GM19463 (cell line): ENCODE measurements at regions not wholly inside any gene's neighbourhood (a gene's known extent, or its start where the extent isn't known, plus 50 kb on each side); places are given as distances from the start of the nearest gene placed in this dataset.

ENCODE experiments used
- ATAC-seq: cut with Tn5 transposase; IDR thresholded peaks from one replicate; pipeline ENCODE4 v1.9.1; 2021; ENCODE audit warnings: mild to moderate bottlenecking, moderate library complexity; ENCODE audit not compliant: unreplicated experiment

DNA sequence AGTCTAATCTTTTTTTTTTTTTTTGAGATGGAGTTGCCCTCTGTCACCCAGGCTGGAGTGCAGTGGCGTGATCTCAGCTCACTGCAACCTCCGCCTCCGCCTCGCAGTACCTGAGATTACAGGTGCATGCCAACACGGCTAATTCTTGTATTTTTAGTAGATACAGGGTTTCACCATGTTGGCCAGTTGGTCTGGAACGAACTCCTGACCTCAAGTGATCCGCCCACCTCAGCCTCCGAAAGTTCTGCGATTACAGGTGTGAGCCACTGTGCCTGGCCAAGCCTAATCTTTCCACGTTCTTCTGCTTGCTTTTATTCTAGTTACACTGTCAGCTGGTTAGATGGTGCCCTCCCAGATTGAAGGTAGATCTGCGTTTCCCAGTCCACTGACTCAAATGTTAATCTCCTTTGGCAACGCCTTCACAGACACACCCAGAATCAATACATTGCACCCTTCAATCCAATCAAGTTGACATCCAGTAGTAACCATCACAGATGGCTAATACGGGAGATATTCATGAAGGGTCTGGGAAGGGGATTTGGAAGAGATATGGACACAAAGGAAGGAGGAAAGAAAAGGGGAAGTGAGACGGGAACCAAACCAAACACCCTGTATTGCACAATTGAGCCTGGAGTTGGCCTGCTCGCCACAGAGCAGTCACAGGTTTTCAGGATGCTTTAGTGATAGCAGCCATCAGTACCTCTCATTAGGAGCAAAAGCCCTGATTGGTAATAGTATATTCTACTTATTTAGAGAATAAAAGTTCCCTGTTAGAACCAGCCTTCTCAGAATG is 229.8 kb downstream of the PIK3C3 start:
- no peak for ATAC-seq

DNA sequence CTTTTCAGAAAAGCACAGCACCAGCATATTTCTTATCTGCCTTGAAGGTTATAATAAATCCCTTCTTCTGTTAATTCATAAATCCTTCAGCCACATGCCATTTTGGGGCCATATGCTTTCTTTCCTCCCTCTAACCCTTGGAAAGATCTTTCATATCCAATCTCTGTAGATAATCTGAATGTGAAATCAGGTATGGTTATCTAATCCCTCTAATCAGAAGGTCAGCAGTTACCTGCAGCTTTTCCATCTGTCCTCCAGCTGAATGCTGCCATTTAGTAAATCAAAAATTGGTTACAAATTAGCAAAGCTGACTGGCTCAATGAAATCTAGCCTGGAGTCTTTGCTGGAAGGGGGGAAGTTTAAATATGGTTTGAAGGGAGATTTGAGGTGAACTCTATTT is 230.5 kb downstream of the PIK3C3 start:
- ATAC-seq, result no peak

DNA sequence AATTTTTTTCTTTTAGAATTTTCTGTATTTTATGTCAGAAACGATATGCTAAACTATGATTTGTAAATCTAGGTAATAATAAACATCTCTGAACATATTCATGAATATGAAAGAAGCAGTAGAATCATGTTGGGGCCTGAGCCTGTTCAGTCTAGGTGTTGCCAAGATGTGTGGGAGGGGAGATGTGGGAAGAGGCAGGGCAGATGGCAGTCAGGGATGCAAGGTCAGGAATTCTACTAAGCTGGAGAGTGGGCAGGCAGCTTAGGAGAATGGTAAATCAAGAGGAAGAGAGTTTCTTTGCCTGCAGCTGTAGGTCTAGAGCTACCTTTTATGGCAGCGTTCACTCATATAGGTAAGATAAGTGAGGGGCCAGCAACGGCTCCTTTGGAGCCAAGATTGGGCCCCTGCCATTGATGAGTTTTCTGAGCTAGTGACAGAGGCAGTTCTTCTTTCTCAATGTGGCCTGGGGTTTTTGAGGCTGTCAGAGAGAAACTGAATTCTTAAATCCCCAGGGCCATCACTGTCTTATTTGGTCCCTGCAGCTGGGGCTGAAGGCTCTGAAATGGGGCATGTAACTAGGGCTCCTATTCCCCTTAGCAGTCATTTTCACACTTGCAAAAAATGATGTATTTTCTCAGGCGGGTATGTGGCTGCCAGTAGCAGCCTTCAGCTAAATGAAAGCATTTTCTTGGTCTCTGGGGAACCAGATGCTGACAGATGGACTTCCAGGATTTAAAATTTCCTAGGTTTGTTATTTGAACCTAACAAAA is 232.8 kb downstream of the PIK3C3 start:
- ATAC-seq, result peak; percentile 81

DNA sequence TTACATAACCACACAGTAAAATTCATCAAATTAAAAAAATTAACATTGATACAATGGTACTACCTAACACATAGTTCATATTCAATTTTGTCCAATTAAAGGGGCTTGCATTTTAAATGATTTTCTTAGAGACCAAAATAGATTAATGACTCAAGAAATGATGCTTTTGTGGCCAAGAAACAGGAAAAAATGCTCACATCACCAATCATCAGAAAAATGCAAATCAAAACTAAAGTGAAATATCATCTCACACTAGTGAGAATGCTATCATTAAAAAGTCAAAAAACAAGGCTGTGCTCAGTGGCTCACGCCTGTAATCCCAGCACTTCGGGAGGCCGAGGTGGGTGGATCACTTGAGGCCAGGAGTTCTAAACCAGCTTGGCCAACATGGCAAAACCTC is 235.6 kb downstream of the PIK3C3 start:
- ATAC-seq, result no peak

DNA sequence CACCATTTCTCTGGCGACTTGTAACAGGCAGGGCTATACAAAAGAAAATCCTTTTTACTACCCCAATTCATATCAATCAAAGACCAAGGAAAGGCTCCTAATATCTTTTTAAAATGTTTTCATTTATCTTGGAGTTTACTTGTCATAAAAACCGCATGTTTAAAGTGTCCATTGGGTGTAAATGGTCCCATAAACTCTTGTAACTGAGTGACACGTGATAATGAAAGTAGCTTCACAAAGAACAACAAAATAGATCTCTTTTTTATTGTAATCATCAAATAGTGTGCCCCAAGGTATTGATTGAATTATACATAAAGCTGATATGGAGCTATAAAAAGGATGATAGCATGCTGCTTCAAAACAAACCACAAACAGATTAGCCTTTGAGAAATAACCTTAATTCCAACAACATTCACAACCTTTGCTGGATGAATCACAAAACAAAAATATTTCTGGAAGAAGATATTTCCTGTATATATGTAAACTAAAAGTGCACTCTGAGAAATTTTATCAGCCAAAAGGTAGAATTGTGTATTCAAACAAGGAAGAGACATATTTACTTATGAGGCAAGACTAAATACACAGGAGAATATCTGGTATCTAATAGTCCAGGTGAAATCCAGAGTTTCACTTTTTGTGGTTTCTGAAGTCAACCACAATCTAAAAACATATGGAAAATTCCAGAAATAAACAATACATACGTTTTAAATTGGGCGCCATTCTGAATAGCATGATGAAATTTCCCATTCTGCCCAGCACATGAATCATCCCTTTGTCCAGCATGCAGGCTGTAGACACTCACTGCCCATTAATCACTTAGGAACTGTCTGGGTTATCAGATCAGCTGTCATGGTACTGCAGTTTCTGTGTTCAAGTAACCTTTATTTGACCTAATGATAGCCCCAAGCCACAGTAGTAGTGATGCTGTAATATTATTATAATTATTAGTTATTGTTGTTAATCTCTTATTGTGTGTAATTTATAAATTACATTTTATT is 237.5 kb downstream of the PIK3C3 start:
- no peak for ATAC-seq

DNA sequence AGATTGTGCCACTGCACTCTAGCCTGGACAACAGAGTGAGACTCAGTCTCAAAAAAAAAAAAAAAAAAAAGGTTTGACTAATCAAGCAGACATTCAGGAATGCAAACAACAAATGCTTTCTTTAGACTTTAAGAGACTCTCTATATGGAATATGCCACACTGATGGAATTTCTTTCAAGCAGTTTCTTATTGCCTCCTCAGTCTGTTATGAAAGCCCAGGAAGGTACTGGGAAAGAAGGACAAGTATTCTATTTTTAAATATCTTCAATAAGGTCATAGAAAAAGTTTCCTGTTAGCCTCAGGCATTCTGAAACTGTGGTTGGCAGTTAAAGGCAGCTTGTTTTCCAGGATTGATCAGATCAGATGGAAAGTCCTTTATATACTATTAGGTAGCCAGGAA is 241.6 kb downstream of the PIK3C3 start:
- ATAC-seq, result no peak

DNA sequence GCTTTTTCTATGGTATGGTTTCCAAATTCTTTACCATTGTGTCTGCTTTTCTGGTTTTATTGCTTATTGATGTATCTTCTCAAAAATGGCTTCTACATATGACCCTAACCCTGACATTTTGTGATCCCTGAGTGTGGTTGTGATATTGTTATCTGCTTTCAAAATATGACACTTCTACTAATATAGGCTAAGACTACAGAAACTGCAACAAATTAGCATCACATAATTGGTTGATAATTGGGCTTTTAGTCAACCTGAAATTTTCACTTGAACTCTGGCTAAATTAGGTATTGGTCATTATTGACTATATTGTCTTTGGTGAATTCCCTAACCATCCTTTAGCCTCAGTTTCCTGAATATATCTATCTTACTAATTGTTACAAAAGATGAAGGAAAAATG is 246.1 kb downstream of the PIK3C3 start:
- ATAC-seq, result no peak

DNA sequence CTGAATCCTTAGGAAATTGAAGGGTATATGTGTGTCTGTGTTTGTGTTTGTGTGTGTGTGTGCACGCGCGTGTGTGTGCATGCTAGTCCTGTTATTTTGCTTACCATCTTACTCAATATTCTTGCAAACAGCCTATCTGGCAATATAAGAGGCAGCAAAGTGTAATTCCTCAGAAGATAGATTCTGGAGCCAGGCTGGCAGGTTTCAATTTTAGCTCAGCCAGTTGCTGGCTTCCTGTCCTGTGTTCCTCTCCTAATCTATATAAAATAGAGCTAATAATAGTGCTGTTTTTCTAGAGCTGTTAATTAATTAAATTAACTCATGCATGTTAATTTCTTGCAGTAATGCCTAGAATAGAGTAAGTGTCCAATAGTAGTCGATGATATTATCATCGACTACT is 256.2 kb downstream of the PIK3C3 start:
- no peak for ATAC-seq

DNA sequence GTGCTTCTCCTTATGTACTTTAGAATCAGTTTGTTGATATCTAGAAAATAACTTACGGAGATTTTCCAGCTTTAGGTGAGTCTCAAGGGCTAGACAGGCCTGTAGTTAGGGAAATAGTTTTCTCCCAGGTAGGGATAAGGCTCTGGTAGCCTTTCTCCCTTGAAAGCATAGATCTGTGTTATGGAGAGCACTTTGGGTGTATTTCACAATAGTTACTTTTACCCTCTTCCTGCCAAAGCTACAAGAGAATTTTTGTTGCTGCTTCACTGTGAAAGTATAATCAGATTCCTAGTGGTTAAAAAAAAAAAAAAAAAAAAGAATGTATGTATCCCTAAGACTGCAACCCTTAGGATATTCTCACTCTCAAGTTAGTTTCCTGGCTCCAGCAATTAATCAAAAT is 267.5 kb downstream of the PIK3C3 start:
- no peak for ATAC-seq

DNA sequence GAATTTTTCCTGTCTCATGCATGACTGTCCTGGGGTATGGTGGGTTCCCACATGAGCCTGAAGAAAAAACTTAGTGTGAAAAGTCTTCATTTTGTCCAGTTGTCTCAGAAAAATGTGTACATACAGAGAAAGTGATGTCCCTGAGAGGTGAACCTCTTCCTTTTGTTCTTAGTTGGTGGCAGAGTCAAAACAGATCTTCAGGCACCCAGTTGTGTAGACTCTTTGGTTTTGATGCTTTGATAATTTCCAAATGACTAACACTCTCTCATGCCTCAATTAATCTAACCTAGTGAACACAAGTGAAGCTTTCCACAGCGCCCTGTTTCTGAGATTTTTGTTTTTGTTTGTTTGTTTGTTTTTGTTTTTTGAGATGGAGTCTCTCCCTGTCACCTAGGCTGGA is 273.5 kb downstream of the PIK3C3 start:
- peak; percentile 24 for ATAC-seq

DNA sequence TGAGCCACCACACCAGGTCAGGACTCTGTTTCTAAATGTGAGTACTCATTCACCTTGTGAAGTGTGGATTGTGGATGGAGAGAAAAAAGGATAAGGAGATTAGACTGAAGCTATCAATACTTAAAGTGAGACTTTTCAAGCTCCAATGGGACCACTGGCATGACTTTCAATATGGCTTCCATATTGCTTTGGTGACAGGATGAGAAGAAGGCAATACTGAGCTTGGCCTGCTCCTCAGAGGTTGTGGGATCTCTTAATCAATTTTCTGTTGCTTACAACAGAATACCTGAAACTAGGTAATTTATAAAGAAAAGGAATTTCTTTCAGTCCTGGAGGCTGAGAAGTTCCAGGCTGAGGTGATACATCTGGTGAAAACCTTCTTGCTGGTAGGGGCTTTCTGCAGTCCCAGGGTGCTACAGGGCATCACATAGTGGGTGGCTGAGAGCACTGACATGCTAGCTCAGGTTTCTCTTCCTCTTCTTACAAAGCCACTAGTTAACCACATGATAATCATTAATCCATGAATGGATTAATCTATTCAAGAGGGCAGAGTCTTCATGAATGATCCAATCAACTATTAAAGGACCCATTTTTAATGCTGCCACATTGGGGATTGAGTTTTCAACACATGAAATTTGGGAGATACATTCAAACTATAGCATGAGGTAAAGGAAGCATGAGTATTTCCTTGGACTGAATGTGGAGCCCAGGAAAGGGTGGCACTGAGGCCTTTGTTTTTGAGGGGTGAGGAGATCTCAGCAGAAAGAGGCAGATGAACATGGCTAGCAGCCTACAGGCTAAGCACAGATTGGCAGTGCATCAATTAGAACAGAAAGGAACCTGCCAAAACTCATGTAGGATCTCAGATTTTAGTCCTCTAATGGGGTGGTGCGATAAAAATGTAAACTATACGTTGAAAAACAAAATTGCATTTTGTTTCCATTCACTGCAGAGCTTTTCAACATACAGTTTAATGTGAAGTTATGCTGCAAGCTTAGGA is 274.5 kb downstream of the PIK3C3 start:
- ATAC-seq, result peak; percentile 99

DNA sequence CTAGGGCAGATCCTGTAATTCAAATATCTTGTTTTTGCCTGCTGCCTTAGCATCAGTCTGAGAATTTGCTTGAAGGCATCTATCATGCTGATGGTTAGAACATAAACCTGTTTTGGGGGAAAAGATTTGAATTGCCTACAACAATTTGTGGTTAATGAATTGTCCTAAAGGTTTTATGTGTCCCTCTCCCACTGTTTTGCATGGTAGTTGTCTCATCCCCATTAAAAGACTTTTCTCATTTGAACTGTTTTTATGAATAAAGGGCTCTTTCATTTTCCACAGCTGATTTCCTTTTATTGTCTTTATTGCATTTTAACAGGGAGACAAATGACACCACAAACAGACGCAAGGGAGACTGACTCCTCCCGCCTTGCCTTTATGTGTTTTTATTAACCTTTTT is 275.6 kb downstream of the PIK3C3 start:
- ATAC-seq, result no peak

DNA sequence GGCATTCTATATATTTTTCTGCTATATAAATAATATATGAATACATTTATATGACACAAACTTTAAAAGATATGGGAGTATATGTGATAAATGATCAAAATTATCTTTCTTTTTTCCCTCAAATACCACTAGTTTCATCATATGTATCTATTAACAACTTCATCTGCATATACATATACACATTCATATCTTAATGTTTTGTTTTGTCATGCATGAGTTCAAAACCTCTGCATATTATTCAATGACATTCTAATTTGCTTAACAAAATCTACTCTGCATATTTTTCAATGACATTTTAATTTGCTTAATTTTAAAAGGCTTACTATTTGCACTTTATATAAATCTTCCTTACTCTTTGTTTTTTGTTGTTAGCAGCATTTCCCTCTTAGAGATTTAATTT is 276.2 kb downstream of the PIK3C3 start:
- ATAC-seq, result no peak

DNA sequence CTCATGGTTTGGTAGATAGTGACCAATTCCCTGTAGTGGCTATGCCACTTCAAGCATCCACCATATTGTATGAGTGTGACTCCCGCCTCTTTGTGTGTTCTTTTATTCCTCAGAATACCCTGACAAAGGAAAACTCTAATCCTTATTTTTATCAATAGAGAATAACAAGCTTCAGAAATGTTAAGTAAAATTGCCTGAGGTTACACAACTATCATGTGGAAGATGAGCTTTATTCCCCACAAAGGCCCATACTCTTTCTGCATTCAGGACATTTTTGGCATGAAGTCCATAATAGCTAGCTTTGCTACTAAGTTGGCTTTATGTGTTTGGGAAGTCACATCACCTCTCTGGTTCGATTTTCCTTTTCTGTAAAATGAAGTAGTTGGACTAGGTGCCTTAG is 276.8 kb downstream of the PIK3C3 start:
- ATAC-seq, result no peak

DNA sequence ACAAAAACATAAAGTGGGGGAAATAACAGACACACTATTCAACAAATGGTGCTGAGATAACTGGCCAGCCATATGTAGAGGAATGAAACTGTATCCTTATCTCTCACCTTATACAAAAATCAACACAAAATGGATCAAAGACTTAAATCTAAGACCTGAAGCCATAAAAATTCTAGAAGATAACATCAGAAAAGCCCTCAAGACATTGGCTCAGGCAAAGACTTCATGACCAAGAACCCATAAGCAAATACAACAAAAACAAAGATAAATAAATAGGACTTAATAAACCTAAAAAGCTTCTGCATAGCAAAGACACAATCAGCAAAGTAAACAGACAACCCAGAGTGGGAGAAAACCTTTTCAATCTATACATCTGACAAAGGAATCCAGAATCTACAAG is 278.9 kb downstream of the PIK3C3 start:
- no peak for ATAC-seq

DNA sequence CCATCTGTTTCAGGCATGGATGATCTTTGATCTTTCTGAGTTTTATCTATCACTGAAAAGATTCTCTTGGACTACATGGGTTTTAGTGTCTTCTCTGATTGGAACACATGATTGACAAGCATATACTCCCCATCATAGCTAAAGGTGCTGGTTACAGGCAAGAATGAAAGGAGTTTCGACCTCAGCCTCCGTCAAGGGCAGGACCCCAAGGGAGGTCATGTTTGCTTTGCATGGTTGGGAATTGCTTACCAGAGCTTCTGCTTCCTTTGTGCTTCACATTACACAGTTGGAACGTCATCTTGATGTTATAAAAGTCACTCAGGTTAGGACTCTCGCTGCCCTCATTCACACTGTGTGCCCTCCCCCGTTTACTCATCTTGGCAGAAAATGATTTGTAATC is 287.7 kb downstream of the PIK3C3 start:
- no peak for ATAC-seq

DNA sequence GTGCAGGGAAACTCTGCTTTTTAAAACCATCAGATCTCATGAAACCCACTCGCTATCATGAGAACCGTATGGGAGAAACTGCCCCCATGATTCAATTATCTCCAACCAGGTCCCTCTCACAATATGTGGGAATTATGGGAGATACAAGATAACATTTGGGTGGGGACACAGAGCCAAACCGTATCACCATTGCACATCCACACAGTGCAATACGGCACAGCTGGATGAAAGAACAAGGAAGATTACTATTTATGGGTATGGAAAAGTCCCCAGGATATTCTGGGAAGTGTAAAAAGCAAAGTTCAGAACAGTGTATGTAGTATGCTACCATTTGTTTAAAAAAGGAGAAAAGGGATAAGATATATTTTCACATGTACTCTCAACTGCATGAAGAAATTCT is 290.1 kb downstream of the PIK3C3 start:
- no peak for ATAC-seq

DNA sequence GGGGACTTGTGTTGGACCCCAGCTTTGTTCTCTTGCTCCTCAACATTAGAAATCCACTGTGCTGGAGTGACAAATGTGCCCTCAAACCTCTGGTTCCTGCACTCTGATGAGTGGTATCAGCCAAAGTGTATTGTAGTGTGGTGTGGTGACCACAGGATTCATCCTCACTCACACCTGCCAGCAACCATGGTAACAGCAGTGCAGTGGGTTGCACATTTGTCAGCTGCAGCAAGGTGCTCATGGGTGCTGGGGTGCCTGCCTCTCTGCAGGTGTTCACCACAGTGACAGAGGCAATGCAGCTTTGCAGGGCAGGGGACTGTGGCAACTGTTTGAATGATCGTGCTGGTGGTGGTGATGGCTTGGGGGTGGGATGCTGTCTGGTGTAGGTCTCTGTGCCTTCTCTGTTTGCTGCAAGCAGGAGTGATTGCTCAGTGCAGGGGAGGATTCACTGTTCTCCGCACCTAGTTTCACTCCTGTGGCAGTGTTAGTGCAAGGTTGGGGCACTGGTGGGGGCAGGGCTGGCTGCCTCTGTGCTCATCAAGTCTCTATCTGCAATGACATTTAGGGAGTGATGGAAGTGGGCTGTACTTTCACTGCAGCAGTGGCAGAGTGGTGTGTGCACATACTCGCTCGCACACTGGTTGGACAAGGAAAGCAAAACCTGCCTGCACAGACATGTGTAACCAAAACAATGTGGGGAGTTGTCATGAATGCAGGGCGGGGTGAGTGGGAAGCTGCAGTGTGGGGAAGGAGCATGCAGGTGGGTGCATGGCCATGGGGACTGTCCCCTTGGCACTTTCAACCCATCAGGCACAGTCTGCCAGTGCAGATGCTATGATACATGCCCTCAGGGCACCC is 301.1 kb downstream of the PIK3C3 start:
- ATAC-seq, result no peak

DNA sequence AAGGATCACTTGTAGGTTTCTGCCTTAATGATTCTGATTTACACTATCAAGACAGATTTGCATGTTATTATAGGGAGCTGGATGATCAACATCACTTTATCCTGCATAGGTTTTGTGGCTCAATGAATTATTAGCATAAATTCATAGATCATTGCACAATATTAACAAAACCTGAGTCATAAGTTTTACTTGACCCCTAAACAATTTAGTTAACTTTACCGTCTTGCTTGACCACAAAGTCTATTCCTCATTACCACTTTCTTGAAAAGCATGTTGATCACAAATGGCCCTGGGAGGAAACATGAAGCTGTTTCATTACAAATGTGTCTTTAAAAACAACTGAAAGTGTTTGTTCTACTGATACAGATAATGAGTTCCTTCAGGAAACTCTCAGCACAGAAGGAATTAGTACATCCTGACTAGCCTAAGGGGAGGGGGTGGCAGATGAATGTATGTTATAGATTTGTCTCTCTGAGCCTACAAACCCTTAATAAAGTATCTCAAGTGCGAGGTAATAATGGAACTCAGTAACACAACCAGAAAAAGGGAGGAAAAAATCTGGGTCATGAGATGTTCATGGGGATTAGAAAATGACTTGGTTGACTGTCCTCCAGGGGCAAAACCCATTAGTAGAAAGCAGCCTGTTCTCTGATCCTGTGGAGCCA is 303.4 kb downstream of the PIK3C3 start:
- peak; percentile 35 for ATAC-seq
